ENCODE measurements at regions not wholly inside any gene's neighbourhood (a gene's known extent, or its start where the extent isn't known, plus 50 kb on each side); places are given as distances from the start of the nearest gene placed in this dataset.
A peak's percentile ranks its signal among the peaks of the same experiment; 100 is the strongest.

DNA sequence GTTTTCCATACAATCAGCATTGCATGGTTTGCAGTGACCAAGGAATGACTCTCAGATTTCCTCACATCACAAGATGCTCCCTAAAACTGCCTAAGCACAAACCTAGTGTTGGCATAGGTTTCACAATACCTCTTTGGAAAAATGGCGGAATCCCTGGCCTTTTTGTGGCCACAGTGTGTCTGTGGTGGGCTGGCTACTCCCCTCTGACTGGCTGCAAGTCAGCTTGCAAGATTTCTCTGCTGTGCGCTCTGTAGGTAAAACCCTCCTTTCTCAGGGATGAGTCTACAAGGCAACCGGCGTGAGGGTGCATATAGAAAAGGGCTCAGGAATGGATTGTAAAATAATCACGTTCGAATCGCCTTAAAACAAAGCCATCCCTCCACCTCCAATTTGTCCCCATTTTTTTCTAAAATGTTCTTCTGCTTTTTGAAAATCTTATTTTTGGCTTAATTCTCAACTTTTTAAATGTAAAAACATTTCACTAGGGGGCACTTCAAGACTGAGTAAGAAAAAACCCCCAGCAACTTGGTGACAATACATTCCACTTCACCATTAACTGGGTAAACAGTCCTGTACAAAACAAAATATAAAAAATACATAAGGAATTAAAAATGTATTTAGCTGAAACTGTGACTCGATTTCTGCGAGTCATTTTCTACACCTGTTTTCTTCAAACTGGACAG, 235.6 kb downstream of the STIM2 start:
- TF ChIP-seq, protein P1, sequence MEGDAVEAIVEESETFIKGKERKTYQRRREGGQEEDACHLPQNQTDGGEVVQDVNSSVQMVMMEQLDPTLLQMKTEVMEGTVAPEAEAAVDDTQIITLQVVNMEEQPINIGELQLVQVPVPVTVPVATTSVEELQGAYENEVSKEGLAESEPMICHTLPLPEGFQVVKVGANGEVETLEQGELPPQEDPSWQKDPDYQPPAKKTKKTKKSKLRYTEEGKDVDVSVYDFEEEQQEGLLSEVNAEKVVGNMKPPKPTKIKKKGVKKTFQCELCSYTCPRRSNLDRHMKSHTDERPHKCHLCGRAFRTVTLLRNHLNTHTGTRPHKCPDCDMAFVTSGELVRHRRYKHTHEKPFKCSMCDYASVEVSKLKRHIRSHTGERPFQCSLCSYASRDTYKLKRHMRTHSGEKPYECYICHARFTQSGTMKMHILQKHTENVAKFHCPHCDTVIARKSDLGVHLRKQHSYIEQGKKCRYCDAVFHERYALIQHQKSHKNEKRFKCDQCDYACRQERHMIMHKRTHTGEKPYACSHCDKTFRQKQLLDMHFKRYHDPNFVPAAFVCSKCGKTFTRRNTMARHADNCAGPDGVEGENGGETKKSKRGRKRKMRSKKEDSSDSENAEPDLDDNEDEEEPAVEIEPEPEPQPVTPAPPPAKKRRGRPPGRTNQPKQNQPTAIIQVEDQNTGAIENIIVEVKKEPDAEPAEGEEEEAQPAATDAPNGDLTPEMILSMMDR (IDR thresholded peaks at IDR 0.05; ENCODE audit: insufficient read depth, low read length), result no peak
- peak; percentile 7 for DNase-seq (ENCODE audit: low read depth)
- no peak overlapping the region for H3K4me3 ChIP-seq (ENCODE audit: low read depth, low read length)

DNA sequence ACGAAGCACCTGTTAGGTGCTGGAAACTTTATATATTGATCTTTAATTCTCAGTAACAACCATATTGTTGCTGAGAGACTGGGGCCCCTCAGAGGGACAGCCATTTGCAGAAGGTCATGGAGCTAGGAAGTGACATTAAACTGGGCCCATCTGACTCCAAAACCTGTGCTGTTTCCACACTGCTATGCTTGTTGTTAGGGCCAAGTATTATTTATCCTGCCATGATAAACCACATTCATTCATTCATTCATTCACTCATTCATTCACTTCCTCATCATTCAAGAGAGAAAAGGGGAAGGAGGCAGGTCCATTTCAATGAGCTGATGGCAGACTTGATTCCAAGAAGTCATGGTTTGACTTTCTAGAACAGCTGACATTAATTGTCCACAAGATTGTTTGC, 237.4 kb downstream of the STIM2 start:
- H3K4me3 ChIP-seq (ENCODE audit: low read depth, low read length), result no peak overlapping the region
- DNase-seq (ENCODE audit: low read depth), result no peak
- TF ChIP-seq, protein P1 (IDR thresholded peaks at IDR 0.05; ENCODE audit: insufficient read depth, low read length), result no peak

DNA sequence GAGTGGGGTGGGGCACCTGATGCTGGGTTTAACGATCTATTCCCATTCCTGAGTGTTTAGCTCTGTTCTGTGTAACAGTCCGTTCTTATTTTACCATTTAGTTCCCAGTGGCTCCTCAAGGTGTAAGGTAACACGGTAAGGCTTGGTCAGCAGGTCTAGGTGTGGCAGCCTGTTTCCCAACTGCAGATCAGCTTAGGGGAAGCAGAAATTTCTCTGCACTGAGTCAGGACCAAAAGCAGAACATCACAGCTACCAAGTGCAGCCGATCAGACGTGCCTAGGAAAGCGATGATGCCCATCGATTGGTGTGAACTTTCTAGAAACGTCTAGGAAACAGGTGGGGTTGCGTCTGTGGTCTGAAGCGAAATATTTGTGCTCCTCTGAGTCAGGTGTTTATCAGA, 240.1 kb downstream of the STIM2 start:
- no peak for DNase-seq (ENCODE audit: low read depth)
- TF ChIP-seq, protein P1 (IDR thresholded peaks at IDR 0.05; ENCODE audit: insufficient read depth, low read length), result no peak
- no peak overlapping the region for H3K4me3 ChIP-seq (ENCODE audit: low read depth, low read length)

DNA sequence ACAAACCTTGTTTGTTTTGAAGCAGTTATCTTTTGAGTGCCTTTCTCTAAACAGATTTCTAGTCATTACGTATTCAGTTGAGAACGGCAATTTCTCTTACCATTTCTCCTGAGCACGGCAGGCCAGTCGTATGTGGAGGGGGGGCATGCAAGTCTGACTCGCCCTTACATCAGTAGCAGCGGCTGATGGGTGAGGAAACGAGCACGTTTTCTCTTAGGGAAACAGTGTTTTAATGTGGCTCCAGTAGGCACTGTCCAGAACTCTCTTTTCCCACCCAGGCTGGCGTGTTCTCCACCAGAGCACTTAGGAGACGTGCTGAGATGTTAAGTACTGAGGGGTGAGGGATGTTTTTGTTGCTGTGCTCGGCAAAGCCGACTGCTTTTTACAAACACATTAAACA, 240.5 kb downstream of the STIM2 start:
- TF ChIP-seq, protein P1 (IDR thresholded peaks at IDR 0.05; ENCODE audit: insufficient read depth, low read length), result no peak
- DNase-seq (ENCODE audit: low read depth), result no peak

DNA sequence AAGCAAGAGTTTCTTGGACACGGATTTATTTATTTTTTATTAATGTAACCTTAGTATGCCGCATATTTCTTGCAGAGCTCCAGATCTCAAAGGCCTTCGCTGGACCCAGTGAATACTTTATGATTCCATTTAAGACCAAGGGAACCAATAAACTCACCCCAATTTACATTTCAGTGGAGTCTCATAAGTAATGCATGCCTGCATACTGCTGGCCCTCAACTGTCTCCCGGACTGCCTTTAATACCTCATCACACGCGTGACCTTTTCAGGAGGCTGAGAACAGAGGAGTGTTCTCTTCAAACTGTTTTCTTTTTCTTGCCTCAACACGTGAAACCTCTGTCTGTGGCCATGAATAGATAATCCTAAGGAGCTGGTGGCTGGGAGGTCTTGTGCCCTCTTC, 240.9 kb downstream of the STIM2 start:
- H3K4me3 ChIP-seq (ENCODE audit: low read depth, low read length), result no peak overlapping the region
- TF ChIP-seq, protein P1 (IDR thresholded peaks at IDR 0.05; ENCODE audit: insufficient read depth, low read length), result no peak
- DNase-seq (ENCODE audit: low read depth), result no peak

More for the DNA sequence above, 240.5 kb downstream of the STIM2 start:
- H3K4me3 ChIP-seq (ENCODE audit: low read depth, low read length), result no peak overlapping the region

DNA sequence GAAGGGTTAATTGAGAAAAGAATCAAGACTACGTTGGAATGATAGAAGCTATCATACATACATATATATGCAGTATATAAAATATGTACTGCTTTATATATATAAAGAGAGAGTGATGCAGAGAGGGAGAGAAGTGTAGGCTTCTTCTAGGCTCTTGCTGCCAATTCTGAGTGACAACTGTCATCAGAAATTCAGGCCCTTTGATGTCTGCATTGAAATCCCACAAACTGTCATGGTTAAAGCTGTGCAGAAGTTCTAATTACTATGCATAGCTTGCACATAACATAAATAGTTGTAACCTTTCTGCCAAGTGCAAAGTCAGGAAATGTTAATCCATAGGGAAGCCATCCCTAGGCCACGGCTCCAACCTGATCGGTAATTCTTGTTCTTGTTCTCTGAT, 251.0 kb downstream of the STIM2 start:
- TF ChIP-seq, protein P1 (IDR thresholded peaks at IDR 0.05; ENCODE audit: insufficient read depth, low read length), result no peak
- H3K4me3 ChIP-seq (ENCODE audit: low read depth, low read length), result no peak overlapping the region
- DNase-seq (ENCODE audit: low read depth), result no peak

DNA sequence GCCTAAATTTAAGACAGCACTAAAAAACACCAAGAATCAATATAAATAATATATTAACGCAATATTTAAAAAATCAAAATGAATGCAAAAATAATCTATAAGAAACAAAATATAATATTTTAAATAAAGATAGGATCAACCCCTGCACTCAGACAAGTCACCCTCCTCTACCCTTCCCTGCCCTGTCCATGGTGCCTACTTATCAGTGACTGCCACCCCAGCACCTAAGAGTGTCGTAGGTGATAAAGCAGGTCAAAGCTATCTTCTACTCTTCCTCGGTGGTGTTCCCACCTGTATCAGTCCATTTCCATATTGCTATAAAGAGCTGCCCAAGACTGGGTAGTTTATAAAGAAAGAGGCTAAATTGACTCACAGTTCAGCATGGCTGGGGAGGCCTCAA, 251.9 kb downstream of the STIM2 start:
- no peak overlapping the region for H3K4me3 ChIP-seq (ENCODE audit: low read depth, low read length)
- TF ChIP-seq, protein P1 (IDR thresholded peaks at IDR 0.05; ENCODE audit: insufficient read depth, low read length), result no peak
- no peak for DNase-seq (ENCODE audit: low read depth)

Measured in fibroblast of the aortic adventitia (primary cell).